ENCODE measurements at regions not wholly inside any gene's neighbourhood (a gene's known extent, or its start where the extent isn't known, plus 50 kb on each side); places are given as distances from the start of the nearest gene placed in this dataset.

GRCh38 chr4:176507845-176508533 is 188.2 kb downstream of the SPCS3 start:
- no peak for DNase-seq (ENCODE audit: low spot score)

GRCh38 chr4:176508780-176509331 is 189.1 kb downstream of the SPCS3 start:
- DNase-seq (ENCODE audit: low spot score), result no peak

DNA sequence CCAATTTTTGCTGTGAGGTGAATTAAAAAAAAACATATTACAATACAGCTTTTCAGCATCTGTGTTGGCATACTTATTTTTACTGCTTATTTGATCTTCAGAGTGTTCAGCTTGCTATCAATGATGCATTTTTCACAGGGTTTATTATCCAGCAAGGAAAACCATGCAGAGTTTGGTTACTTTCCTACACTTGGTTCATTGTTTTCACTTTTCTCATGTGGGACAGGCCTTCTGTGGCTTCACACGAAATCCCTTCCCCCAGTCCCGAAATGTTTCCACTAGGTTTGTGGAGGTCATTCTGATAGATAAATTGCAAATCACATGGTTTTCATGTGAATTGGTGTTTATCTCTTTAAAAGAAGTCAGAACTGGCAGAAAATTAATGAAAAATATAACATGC is 205.8 kb downstream of the SPCS3 start:
- DNase-seq (ENCODE audit: low spot score), result no peak

GRCh38 chr4:176526704-176527103 is 206.9 kb downstream of the SPCS3 start:
- DNase-seq (ENCODE audit: low spot score), result no peak

- DNase-seq (ENCODE audit: low spot score), result no peak
Measured at GRCh38 chr4:176529574-176529973, 209.8 kb downstream of the SPCS3 start.

DNA sequence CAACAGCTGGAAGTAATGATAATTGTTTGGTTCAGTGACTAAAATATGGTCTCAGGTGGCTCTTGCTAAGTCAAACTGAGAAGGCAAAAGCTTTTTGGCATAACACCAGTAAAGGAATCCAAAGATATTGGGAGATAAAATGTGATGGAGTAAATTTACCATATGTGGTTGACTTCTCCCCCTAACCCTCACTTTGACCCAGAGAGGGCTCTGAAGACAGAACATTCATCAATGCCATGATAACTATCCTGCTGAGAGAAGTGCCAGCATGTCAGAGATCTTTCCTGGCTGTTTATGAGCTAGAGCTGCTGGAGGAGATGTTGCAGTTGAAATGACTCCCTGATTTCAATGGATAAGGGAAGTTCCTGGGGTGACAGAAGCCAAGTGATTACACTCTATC is 213.4 kb downstream of the SPCS3 start:
- no peak for DNase-seq (ENCODE audit: low spot score)

GRCh38 chr4:176534566-176534965 is 214.8 kb downstream of the SPCS3 start:
- DNase-seq (ENCODE audit: low spot score), result no peak

GRCh38 chr4:176538217-176538925 is 218.6 kb downstream of the SPCS3 start:
- DNase-seq (ENCODE audit: low spot score), result no peak

DNA sequence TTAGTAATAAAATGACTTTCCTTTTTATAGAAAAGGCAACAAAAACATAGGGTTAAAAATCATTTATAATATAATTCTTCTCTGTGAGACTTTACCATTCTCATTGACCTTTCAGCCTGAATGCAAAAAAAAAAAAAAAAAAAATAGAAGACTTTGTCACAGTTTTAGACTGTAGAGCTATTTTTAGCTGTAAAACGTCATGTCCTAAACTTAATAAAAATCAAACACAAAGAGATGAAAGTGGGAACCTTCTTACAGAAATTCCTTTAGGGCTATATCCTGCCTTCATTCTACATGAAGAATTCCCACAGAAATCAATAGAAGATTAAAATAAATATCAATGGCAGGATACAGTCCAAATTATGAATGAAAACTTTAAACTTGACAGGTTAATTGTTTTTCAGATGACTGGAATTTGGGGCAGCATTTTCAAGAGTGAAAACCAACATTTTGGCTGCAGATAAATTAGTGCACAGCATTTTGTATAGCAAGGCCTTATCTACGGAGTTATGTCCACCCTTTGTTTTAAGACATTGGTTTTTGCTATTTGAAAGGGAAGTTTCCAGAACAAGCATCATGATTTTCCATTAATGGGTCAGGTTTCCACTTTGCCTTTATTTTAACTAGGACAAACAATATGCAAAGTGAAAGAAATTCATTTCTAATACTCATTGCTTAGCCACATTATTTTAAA is 219.5 kb downstream of the SPCS3 start:
- no peak for DNase-seq (ENCODE audit: low spot score)

DNA sequence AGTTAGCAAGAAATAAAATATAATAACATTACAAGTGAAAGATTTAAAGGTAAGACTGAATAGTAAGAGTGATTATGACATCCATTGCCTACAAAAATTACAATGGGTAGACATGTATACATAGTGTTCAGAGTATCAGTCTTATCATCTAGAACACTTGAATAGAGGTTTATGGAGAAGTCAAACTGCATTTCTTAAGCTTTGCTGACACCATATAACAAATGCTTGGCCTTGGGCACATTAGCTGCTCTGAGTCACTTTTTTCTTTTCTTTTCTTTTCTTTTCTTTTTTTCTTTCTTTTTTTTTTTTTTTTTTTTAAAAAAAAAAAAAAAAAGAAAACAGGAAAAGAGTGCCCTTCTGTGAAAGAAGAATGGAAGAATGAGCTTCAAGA is 220.0 kb downstream of the SPCS3 start:
- DNase-seq (ENCODE audit: low spot score), result no peak

- DNase-seq (ENCODE audit: low spot score), result no peak
Measured at GRCh38 chr4:176540814-176541213, 221.0 kb downstream of the SPCS3 start.

DNA sequence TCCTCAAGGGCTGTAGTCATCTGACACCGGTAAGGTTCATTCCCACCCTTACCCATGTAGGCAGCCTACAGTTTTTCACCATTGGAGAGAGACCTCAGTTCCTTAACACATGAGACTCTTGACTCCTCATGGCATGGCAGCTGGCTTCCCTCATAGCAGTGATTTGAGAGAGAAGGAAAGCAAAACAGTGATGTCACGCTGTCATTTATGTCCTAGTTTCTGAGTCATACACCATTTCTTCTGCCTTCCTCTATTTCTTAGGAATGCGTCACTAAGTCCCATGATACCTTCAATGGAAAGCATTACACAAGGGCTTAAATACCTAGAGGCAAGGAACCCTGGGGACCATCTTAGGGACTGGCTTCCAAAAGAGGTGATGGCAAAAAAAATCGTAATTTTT is 226.1 kb downstream of the SPCS3 start:
- DNase-seq (ENCODE audit: low spot score), result no peak

- no peak for DNase-seq (ENCODE audit: low spot score)
Measured at GRCh38 chr4:176546975-176547374, 227.2 kb downstream of the SPCS3 start.

DNA sequence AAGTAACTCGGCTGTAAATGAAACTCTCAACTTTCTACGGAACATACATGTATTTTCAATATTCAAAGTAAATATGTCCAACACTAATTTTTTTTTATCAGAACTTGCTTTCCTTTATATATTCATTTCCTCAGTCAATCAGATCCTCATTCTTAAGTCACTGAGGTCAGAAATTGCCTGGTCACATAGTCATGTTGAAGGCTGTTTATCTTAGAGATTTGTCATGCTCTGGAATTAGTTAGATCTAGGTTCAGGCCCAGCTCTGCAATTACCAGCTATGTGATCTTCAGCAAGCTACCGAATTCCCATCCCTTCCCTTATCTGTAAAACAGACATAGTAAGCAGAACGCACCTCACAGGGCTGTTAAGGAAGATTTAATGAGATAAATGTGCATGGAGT is 228.8 kb downstream of the SPCS3 start:
- no peak for DNase-seq (ENCODE audit: low spot score)

- DNase-seq (ENCODE audit: low spot score), result no peak
Measured at GRCh38 chr4:176549161-176549865, 229.5 kb downstream of the SPCS3 start.

DNA sequence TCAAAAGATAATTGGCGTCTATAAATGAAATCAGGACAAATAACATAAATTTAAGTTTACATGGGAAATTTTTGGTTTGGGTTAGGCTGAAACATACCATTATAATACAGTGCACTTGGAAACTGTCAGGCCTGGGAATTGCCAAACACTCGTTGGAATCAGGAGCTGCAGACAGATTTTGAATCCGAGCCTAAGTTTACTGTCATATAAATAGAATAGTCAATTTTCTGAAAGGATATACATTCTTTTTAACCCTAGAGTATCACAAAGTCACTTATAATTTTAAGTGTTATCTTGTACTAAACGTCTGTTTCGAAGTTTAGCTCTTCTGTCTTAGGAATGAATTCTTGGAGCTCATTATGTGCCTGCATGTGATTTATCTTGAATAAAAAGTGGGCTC is 234.1 kb downstream of the VEGFC start:
- DNase-seq (ENCODE audit: low spot score), result no peak

DNA sequence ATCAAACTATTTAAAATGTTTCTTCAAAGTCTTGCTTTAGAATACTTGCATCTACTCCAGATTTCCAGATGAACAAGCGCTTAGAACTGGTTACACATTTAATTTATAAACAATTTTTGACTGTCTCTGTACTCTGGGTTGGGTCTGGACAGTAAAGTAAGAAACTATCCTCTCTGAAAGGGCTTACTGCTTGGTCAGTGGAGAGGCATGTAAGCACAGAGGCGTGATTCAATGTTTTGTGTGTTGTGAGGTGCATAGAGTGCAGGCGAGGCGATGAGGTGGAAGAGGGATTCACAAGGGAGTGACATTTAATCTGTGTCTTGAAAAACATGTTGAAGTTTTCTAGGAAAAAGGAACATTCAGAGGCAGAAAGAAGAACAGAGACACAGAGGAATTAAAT is 231.4 kb downstream of the VEGFC start:
- DNase-seq (ENCODE audit: low spot score), result no peak

DNA sequence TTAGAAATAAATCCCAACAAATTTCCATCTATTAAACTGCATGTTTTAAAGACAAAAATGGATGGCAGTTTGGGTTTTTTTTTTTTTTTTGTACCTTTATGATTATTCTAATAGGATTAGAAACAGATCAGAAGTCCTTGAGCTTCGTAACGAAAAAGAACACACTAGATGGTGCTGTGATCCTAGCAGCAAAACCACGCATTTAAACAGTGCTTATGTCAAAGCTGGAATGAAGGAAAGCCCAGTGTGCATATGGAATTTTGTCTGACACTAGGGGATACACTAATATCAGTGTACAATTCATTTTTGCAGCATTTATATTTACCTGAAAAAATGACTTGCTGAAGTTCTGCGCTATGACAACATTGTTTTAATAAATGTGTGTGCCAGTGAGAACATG is 229.1 kb downstream of the VEGFC start:
- DNase-seq (ENCODE audit: low spot score), result no peak

DNA sequence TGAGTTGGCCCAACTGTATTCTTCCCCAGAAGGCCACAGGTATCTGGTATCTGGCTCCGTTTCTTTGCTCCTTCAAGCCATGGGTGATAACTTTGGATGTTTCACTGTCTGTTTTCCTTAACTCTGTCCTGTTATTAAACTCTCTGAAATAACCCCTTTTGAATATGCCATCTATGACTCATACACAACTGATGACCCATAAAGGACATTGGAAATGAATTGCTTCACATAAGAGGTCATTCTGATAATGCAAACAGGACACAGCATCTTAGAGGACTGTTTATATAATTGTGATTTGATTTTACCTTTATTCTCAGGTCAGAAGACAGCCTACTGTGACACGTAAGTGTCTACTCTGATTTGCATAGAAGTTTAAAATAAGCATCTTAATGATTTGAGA is 227.7 kb downstream of the VEGFC start:
- no peak for DNase-seq (ENCODE audit: low spot score)

DNA sequence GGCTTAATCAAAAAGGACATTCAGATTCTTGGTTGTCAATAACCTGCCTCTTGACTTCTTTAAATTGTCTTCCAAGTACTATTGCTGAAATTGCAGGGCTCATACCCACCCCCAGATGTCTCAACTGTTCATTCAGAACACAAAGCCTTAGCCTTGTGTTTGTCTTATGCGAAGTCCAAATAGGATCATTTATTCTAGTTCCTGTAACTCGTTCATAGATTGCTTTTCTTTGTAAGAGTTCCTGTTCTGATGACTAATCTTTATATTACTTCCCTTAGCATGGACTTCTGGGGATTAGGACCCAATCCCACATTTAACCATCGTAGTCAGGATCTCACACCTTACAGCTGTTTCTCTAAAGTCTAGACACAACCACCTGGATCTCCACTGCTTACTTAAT is 226.0 kb downstream of the VEGFC start:
- no peak for DNase-seq (ENCODE audit: low spot score)

GRCh38 chr4:176568238-176568637 is 224.5 kb downstream of the VEGFC start:
- DNase-seq (ENCODE audit: low spot score), result no peak

GRCh38 chr4:176569301-176569700 is 223.4 kb downstream of the VEGFC start:
- DNase-seq (ENCODE audit: low spot score), result no peak
